Peyer's patch (tissue), 4 donors: ENCODE measurements at regions not wholly inside any gene's neighbourhood (a gene's known extent, or its start where the extent isn't known, plus 50 kb on each side); places are given as distances from the start of the nearest gene placed in this dataset.

Source experiments
- CTCF ChIP-seq, 6 experiments: fragments of 450-650 bp in 4 of 6; fragments of 200-600 bp in 2 of 6; sonication (generic) in 1 of 6; IDR thresholded peaks; one replicate each; pipeline ENCODE4 v1.5.1; 2017 to 2019; ENCODE audit warnings: antibody characterized with exemption in 6 of 6, mild to moderate bottlenecking in 3 of 6, moderate library complexity in 1 of 6
- POLR2A ChIP-seq, 2 donors: fragments of 450-650 bp; IDR thresholded peaks; one replicate each; pipeline ENCODE4 v1.5.1; 2017; ENCODE audit warnings: antibody characterized with exemption in 2 of 2, mild to moderate bottlenecking in 2 of 2, moderate library complexity in 2 of 2

DNA sequence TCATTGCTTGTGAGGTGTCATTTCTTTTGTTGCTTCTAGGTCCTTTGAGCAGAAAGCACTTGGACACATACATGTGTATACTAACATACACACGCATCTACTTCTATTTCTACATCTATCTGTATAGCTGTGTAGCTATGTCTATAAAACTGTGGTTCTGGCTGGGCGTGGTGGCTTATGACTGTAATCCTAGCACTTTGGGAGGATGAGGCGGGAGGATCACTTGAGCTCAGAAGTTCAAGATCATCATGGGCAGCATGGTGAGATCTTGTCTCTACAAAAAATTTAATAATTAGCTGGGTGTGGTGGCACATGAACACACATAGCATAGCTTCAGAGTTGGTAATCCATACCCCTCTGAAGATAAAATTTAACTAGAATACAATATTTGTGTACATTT lies 65.0 kb upstream of the MAGI1 start:
- TF ChIP-seq CTCF (IDR thresholded peaks at IDR 0.05) (no peak), POLR2A (IDR thresholded peaks at IDR 0.05) (no peak)
